ENCODE measurements at regions not wholly inside any gene's neighbourhood (a gene's known extent, or its start where the extent isn't known, plus 50 kb on each side); places are given as distances from the start of the nearest gene placed in this dataset.

- Histone ChIP-seq H3K9ac (no peak overlapping the region), H3F3A (replicated peaks; ENCODE audit: insufficient read depth) (no peaks in the 10 kb centered on the region), H3K9me2 (no peaks in the 10 kb centered on the region), H3K4me1 (ENCODE audit: control insufficient read depth in 1 of 2, insufficient read depth in 2 of 2, low read depth in 1 of 2, low read length in 1 of 2) (no peaks in the 10 kb centered on the region), H3K27me3 (ENCODE audit: insufficient read depth) (no peaks in the 10 kb centered on the region), H3K36me3 (replicated peaks in 1 of 2; ENCODE audit: control insufficient read depth in 1 of 2, insufficient read depth in 2 of 2, low read length in 1 of 2) (no peaks in the 10 kb centered on the region), H3K79me2 (ENCODE audit: insufficient read depth) (no peaks in the 10 kb centered on the region), H3K4me3 (ENCODE audit: low read depth in 2 of 2, low read length in 1 of 2) (no peak overlapping the region), H3K4me2 (no peak overlapping the region), H2AFZ (ENCODE audit: low read depth) (no peak overlapping the region), H4K20me1 (ENCODE audit: insufficient read depth) (no peaks in the 10 kb centered on the region), H3K9me3 (peaks cover 6% of the 10 kb centered on the region; the same call in 1 of the 2 replicates), H3K27ac (ENCODE audit: low read depth in 2 of 2, low read length in 1 of 2) (no peak overlapping the region)
- POLR2A ChIA-PET = no interaction called here
- no peak for DNase-seq
- WGBS (ENCODE audit: low lambda C conversion rate) = 82% methylated on average over 3 of the region's 3 CpGs
- TF ChIP-seq REST (IDR thresholded peaks at IDR 0.05; ENCODE audit: low read depth, low read length) (no peak), CTCF (IDR thresholded peaks at IDR 0.05) (no peak), FOXJ3 (CRISPR knock-in tag; IDR thresholded peaks at IDR 0.05) (no peak)
- CTCF ChIA-PET = no interaction called here
Observed at GRCh38 chr6:81120280-81120679, 632.2 kb downstream of the TENT5A start.

GRCh38 chr6:81105998-81106397 lies 646.5 kb downstream of the TENT5A start:
- POLR2A ChIA-PET = no interaction called here
- TF ChIP-seq USF1 (IDR thresholded peaks at IDR 0.05; ENCODE audit: borderline replicate concordance, low read depth) = no peak

More at GRCh38 chr6:81105998-81106397, 646.5 kb downstream of the TENT5A start:
- H3K4me1 ChIP-seq (ENCODE audit: control insufficient read depth in 1 of 2, insufficient read depth in 2 of 2, low read depth in 1 of 2, low read length in 1 of 2) = no peaks in the 10 kb centered on the region
- H3K9me2 ChIP-seq = no peaks in the 10 kb centered on the region
- H3K79me2 ChIP-seq (ENCODE audit: insufficient read depth) = no peaks in the 10 kb centered on the region
- H3F3A ChIP-seq (replicated peaks; ENCODE audit: insufficient read depth) = no peaks in the 10 kb centered on the region
- DNase-seq = no peak
- H3K27me3 ChIP-seq (ENCODE audit: insufficient read depth) = no peaks in the 10 kb centered on the region
- 22% methylated on average over 1 of the region's 1 CpG for WGBS (ENCODE audit: low lambda C conversion rate)
- no peaks in the 10 kb centered on the region for H3K36me3 ChIP-seq (replicated peaks in 1 of 2; ENCODE audit: control insufficient read depth in 1 of 2, insufficient read depth in 2 of 2, low read length in 1 of 2)
- H4K20me1 ChIP-seq (ENCODE audit: insufficient read depth) = no peaks in the 10 kb centered on the region
- no peak overlapping the region for H3K4me2 ChIP-seq
- no peak overlapping the region for H3K9ac ChIP-seq
- no peak overlapping the region for H3K4me3 ChIP-seq (ENCODE audit: low read depth in 2 of 2, low read length in 1 of 2)
- CTCF ChIA-PET = no interaction called here
- peak overlapping the region; percentile 24; the same call in 1 of the 2 replicates for H2AFZ ChIP-seq (ENCODE audit: low read depth)
- no peaks in the 10 kb centered on the region for H3K9me3 ChIP-seq
- no peak overlapping the region for H3K27ac ChIP-seq (ENCODE audit: low read depth in 2 of 2, low read length in 1 of 2)
